GM12864 (cell line): ENCODE measurements at regions not wholly inside any gene's neighbourhood (a gene's known extent, or its start where the extent isn't known, plus 50 kb on each side); places are given as distances from the start of the nearest gene placed in this dataset.

Experiments
- DNase-seq: peaks from one replicate; pipeline ENCODE4 v3.0.0-alpha.2; 2011; ENCODE audit warnings: low read depth
- H3K4me3 ChIP-seq: 2 replicates; pipeline ENCODE4 v1.5.1; 2011; ENCODE audit warnings: mild to moderate bottlenecking, low read depth, low read length, control low read depth
- CTCF ChIP-seq: IDR thresholded peaks from 2 replicates; pipeline ENCODE4 v1.5.1; 2011; ENCODE audit warnings: low read depth, mild to moderate bottlenecking, moderate library complexity, low read length, control low read depth, inconsistent platforms; ENCODE audit errors: missing control alignments

- H3K4me3 ChIP-seq: no peak overlapping the region
- no peak for DNase-seq
- no peak for TF ChIP-seq CTCF
Observed at GRCh38 chr2:15706424-15706823, 114.8 kb downstream of the DDX1 start.

GRCh38 chr2:15706986-15707632 lies 115.4 kb downstream of the DDX1 start:
- no peak for DNase-seq
- TF ChIP-seq CTCF: no peak
- no peak overlapping the region for H3K4me3 ChIP-seq

GRCh38 chr2:15708161-15708560 lies 116.5 kb downstream of the DDX1 start:
- no peak overlapping the region for H3K4me3 ChIP-seq
- DNase-seq: no peak
- TF ChIP-seq CTCF: no peak

- no peak for DNase-seq
- TF ChIP-seq CTCF: no peak
- H3K4me3 ChIP-seq: no peak overlapping the region
Observed at GRCh38 chr2:15708865-15709820, 117.5 kb downstream of the DDX1 start.

- DNase-seq: no peak
- no peak for TF ChIP-seq CTCF
- no peak overlapping the region for H3K4me3 ChIP-seq
Observed at GRCh38 chr2:15711126-15711860, 119.6 kb downstream of the DDX1 start.

- H3K4me3 ChIP-seq: no peak overlapping the region
- no peak for TF ChIP-seq CTCF
- DNase-seq: no peak
Observed at GRCh38 chr2:15712551-15713342, 121.1 kb downstream of the DDX1 start.
